ENCODE measurements at regions not wholly inside any gene's neighbourhood (a gene's known extent, or its start where the extent isn't known, plus 50 kb on each side); places are given as distances from the start of the nearest gene placed in this dataset.

GRCh38 chr5:89374144-89374784, 491.3 kb upstream of the MEF2C start (continued):
- TF ChIP-seq KDM4A (IDR thresholded peaks at IDR 0.05; ENCODE audit: low read depth, low read length, severe bottlenecking) (no peak), POLR2A (IDR thresholded peaks at IDR 0.05; ENCODE audit: control extremely low read depth in 1 of 2, low read depth in 2 of 2, low read length in 2 of 2) (no peak), ATF3 (IDR thresholded peaks at IDR 0.05; ENCODE audit: insufficient read depth, low read depth, low read length) (no peak), TBP (IDR thresholded peaks at IDR 0.05; ENCODE audit: low read depth, low read length) (no peak), TAF7 (optimal IDR thresholded peaks at IDR 0.05; ENCODE audit: borderline replicate concordance, low read depth, low read length) (no peak)
